Thyroid gland (tissue), 4 donors: ENCODE measurements at regions not wholly inside any gene's neighbourhood (a gene's known extent, or its start where the extent isn't known, plus 50 kb on each side); places are given as distances from the start of the nearest gene placed in this dataset.

Source experiments
- POLR2A ChIP-seq, 2 donors: fragments of 450-650 bp; IDR thresholded peaks; one replicate each; pipeline ENCODE4 v1.6.1; 2017; ENCODE audit warnings: antibody characterized with exemption in 2 of 2, mild to moderate bottlenecking in 2 of 2, moderate library complexity in 1 of 2
- TF ChIP-seq, protein P1 (sequence below), 6 experiments: fragments of 200-600 bp in 3 of 6; fragments of 450-650 bp in 3 of 6; sonication (generic) in 3 of 6; IDR thresholded peaks; one replicate each; pipeline ENCODE4 v1.5.1; 2016 to 2019; ENCODE audit warnings: antibody characterized with exemption in 6 of 6, mild to moderate bottlenecking in 2 of 6, inconsistent platforms in 1 of 6, moderate library complexity in 1 of 6

DNA sequence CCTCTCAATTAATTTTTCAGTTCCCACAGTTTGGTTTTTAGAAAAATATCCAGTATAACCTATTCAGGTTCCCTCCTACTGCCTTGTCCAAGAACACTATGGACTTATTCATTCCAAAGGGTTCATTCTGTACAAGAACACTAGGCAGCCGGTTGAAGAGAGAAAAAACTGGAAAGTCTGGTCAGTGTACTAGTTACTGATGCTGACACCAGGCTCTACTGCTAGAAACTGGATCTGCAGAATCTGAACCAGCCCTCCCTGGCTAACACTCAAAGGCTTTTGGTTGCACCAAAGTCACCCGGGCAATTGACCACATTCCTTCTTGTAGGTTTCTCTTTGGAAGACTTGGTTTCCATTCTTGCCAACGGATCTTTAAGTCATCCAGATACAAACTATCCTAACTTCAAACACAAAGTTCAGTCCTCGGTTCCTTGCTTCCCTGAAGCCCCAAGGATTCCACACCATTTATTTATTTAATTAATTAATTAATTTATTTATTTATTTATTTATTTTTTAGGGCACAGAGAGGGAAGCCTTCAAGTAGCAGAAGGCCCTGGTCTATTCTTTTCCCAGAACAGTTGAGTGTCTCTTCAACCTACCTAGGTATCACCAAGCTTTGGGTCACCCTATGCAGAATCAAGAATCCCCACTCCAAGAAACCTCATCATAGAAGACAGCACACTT lies 268.1 kb downstream of the ADGB start:
- TF ChIP-seq, protein P1, sequence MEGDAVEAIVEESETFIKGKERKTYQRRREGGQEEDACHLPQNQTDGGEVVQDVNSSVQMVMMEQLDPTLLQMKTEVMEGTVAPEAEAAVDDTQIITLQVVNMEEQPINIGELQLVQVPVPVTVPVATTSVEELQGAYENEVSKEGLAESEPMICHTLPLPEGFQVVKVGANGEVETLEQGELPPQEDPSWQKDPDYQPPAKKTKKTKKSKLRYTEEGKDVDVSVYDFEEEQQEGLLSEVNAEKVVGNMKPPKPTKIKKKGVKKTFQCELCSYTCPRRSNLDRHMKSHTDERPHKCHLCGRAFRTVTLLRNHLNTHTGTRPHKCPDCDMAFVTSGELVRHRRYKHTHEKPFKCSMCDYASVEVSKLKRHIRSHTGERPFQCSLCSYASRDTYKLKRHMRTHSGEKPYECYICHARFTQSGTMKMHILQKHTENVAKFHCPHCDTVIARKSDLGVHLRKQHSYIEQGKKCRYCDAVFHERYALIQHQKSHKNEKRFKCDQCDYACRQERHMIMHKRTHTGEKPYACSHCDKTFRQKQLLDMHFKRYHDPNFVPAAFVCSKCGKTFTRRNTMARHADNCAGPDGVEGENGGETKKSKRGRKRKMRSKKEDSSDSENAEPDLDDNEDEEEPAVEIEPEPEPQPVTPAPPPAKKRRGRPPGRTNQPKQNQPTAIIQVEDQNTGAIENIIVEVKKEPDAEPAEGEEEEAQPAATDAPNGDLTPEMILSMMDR (IDR thresholded peaks at IDR 0.05), result no peak
- TF ChIP-seq POLR2A (IDR thresholded peaks at IDR 0.05), result no peak
